ENCODE measurements at regions not wholly inside any gene's neighbourhood (a gene's known extent, or its start where the extent isn't known, plus 50 kb on each side); places are given as distances from the start of the nearest gene placed in this dataset.
"Not testable (repeated sequence)": the region's sequence is repeated elsewhere in the genome, so short reads cannot be mapped to it uniquely, and the experiment has no call there.

DNA sequence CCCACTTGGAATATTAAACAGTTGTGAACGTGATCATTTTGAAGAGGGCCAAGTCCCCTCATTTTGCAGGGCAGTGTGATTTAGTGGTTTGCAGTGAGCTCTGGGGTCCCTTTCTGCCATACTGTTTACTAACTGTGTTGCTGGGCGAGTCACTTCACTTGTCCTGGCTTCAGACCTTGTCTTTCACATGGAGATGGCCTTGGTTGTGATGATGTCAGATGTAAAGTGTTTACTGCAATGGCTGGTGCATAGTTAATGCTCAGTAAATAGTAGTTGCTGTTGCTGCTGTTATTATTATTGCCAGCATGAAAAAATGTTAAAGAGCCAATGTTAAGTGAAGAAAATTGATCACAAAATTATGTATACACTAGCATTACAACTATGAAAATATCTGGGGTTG lies 95.4 kb upstream of the CRYM start:
- TF ChIP-seq, protein P1, sequence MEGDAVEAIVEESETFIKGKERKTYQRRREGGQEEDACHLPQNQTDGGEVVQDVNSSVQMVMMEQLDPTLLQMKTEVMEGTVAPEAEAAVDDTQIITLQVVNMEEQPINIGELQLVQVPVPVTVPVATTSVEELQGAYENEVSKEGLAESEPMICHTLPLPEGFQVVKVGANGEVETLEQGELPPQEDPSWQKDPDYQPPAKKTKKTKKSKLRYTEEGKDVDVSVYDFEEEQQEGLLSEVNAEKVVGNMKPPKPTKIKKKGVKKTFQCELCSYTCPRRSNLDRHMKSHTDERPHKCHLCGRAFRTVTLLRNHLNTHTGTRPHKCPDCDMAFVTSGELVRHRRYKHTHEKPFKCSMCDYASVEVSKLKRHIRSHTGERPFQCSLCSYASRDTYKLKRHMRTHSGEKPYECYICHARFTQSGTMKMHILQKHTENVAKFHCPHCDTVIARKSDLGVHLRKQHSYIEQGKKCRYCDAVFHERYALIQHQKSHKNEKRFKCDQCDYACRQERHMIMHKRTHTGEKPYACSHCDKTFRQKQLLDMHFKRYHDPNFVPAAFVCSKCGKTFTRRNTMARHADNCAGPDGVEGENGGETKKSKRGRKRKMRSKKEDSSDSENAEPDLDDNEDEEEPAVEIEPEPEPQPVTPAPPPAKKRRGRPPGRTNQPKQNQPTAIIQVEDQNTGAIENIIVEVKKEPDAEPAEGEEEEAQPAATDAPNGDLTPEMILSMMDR (IDR thresholded peaks at IDR 0.05): not testable (repeated sequence)
- not testable (repeated sequence) for TF ChIP-seq POLR2A (IDR thresholded peaks at IDR 0.05)
